GM19468 (cell line): ENCODE measurements at regions not wholly inside any gene's neighbourhood (a gene's known extent, or its start where the extent isn't known, plus 50 kb on each side); places are given as distances from the start of the nearest gene placed in this dataset.
"Not testable (repeated sequence)": the region's sequence is repeated elsewhere in the genome, so short reads cannot be mapped to it uniquely, and the experiment has no call there.

ENCODE experiments used
- ATAC-seq: cut with Tn5 transposase; IDR thresholded peaks from one replicate; pipeline ENCODE4 v1.9.1; 2021; ENCODE audit warnings: mild to moderate bottlenecking, moderate library complexity, moderate number of reproducible peaks; ENCODE audit not compliant: unreplicated experiment; ENCODE audit errors: extremely low read depth

- no peak for ATAC-seq
Measured at GRCh38 chr15:46941241-46941640, 776.1 kb upstream of the SEMA6D start.

- no peak for ATAC-seq
Measured at GRCh38 chr15:46946953-46947352, 770.4 kb upstream of the SEMA6D start.

- no peak for ATAC-seq
Measured at GRCh38 chr15:46955576-46955975, 761.7 kb upstream of the SEMA6D start.

- ATAC-seq: no peak
Measured at GRCh38 chr15:46956456-46956855, 760.8 kb upstream of the SEMA6D start.

- ATAC-seq: no peak
Measured at GRCh38 chr15:46956881-46957280, 760.4 kb upstream of the SEMA6D start.

GRCh38 chr15:46960581-46960980 is 756.7 kb upstream of the SEMA6D start:
- ATAC-seq: no peak

- ATAC-seq: no peak
Measured at GRCh38 chr15:46961795-46962194, 755.5 kb upstream of the SEMA6D start.

- not testable (repeated sequence) for ATAC-seq
Measured at GRCh38 chr15:46988055-46988454, 729.2 kb upstream of the SEMA6D start.

GRCh38 chr15:46996359-46996758 is 720.9 kb upstream of the SEMA6D start:
- ATAC-seq: no peak

- no peak for ATAC-seq
Measured at GRCh38 chr15:46997501-46997900, 719.8 kb upstream of the SEMA6D start.

- ATAC-seq: no peak
Measured at GRCh38 chr15:47003568-47003967, 713.7 kb upstream of the SEMA6D start.

GRCh38 chr15:47013446-47013845 is 703.9 kb upstream of the SEMA6D start:
- no peak for ATAC-seq

GRCh38 chr15:47027322-47027946 is 689.9 kb upstream of the SEMA6D start:
- no peak for ATAC-seq

GRCh38 chr15:47035475-47036406 is 681.6 kb upstream of the SEMA6D start:
- no peak for ATAC-seq

- ATAC-seq: no peak
Measured at GRCh38 chr15:47037003-47037402, 680.3 kb upstream of the SEMA6D start.

GRCh38 chr15:47039225-47039624 is 678.1 kb upstream of the SEMA6D start:
- no peak for ATAC-seq

- ATAC-seq: no peak
Measured at GRCh38 chr15:47041301-47041700, 676.0 kb upstream of the SEMA6D start.

- not testable (repeated sequence) for ATAC-seq
Measured at GRCh38 chr15:47047981-47048380, 669.3 kb upstream of the SEMA6D start.

- ATAC-seq: no peak
Measured at GRCh38 chr15:47066392-47066791, 650.9 kb upstream of the SEMA6D start.

GRCh38 chr15:47077846-47078245 is 639.5 kb upstream of the SEMA6D start:
- ATAC-seq: not testable (repeated sequence)

- ATAC-seq: no peak
Measured at GRCh38 chr15:47095833-47096232, 621.5 kb upstream of the SEMA6D start.
